ENCODE measurements at regions not wholly inside any gene's neighbourhood (a gene's known extent, or its start where the extent isn't known, plus 50 kb on each side); places are given as distances from the start of the nearest gene placed in this dataset.

GRCh38 chr13:47503475-47503874 is 497.6 kb downstream of the SUCLA2 start:
- DNase-seq: no peak

GRCh38 chr13:47502166-47502565 is 498.9 kb downstream of the SUCLA2 start:
- DNase-seq: peak; percentile 71

- no peak for DNase-seq
Measured at GRCh38 chr13:47499358-47500150, 501.5 kb downstream of the SUCLA2 start.

- DNase-seq: no peak
Measured at GRCh38 chr13:47484548-47484947, 516.5 kb downstream of the SUCLA2 start.

- no peak for DNase-seq
Measured at GRCh38 chr13:47481536-47481935, 519.5 kb downstream of the SUCLA2 start.

GRCh38 chr13:47480951-47481350 is 520.1 kb downstream of the SUCLA2 start:
- DNase-seq: no peak

GRCh38 chr13:47480121-47480520 is 521.0 kb downstream of the SUCLA2 start:
- DNase-seq: no peak

- DNase-seq: no peak
Measured at GRCh38 chr13:47478985-47479384, 522.1 kb downstream of the SUCLA2 start.

GRCh38 chr13:47475441-47475948 is 525.6 kb downstream of the SUCLA2 start:
- DNase-seq: no peak

- DNase-seq: no peak
Measured at GRCh38 chr13:47474839-47475238, 526.2 kb downstream of the SUCLA2 start.

- DNase-seq: no peak
Measured at GRCh38 chr13:47474326-47474725, 526.7 kb downstream of the SUCLA2 start.

GRCh38 chr13:47472516-47472915 is 528.6 kb downstream of the SUCLA2 start:
- no peak for DNase-seq

GRCh38 chr13:47463726-47464125 is 537.3 kb downstream of the SUCLA2 start:
- DNase-seq: no peak

- DNase-seq: no peak
Measured at GRCh38 chr13:47463002-47463401, 538.1 kb downstream of the SUCLA2 start.

GRCh38 chr13:47461816-47462215 is 539.3 kb downstream of the SUCLA2 start:
- DNase-seq: no peak

- no peak for DNase-seq
Measured at GRCh38 chr13:47459512-47459911, 541.6 kb downstream of the SUCLA2 start.

- DNase-seq: no peak
Measured at GRCh38 chr13:47457626-47458025, 543.4 kb downstream of the SUCLA2 start.

- no peak for DNase-seq
Measured at GRCh38 chr13:47455626-47456025, 545.4 kb downstream of the SUCLA2 start.

GRCh38 chr13:47454986-47455385 is 546.1 kb downstream of the SUCLA2 start:
- DNase-seq: no peak

GRCh38 chr13:47437406-47437805 is 540.6 kb upstream of the HTR2A start:
- no peak for DNase-seq

GRCh38 chr13:47433461-47434005 is 536.7 kb upstream of the HTR2A start:
- DNase-seq: no peak

- no peak for DNase-seq
Measured at GRCh38 chr13:47426126-47426849, 529.4 kb upstream of the HTR2A start.

- no peak for DNase-seq
Measured at GRCh38 chr13:47421525-47421924, 524.7 kb upstream of the HTR2A start.

- DNase-seq: no peak
Measured at GRCh38 chr13:47420568-47420967, 523.7 kb upstream of the HTR2A start.

Measured in retina (tissue), 1 donor.